ENCODE measurements at regions not wholly inside any gene's neighbourhood (a gene's known extent, or its start where the extent isn't known, plus 50 kb on each side); places are given as distances from the start of the nearest gene placed in this dataset.

DNA sequence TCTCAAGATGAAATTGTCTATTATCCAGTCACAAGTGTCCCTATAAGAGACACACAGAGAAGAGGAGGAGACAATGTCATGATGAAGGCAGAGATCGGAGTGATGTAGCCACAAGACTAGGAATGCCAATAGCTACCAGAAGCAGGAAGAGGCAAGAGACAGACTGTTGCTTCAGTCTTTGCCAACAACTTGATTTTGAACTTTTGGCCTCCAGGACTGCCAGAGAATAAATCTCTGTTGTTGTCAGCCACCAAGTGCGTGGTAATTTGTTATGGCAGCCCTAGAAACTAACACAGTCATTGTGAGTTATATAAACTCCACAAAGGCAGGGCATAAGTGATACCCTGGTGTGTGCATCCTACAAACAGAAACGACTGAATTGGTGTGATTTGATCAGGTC is 517.0 kb downstream of the BTBD3 start:
- WGBS, 2 experiments (ENCODE audit: extremely low coverage in 1 of 2, insufficient coverage in 1 of 2, insufficient read length in 1 of 2, insufficient replicate concordance in 2 of 2, low coverage in 1 of 2, low lambda C conversion rate in 2 of 2, missing lambda C conversion rate in 1 of 2) = 85% methylated on average over 3 of the region's 3 CpGs; no CpG with 5 or more reads in 1 of the 2 experiments
- Histone ChIP-seq H2BK15ac (ENCODE audit: low read length) (no peak overlapping the region), H4K8ac (ENCODE audit: extremely low read depth, insufficient read depth, low read length) (no peak overlapping the region), H3K27me3 (replicated peaks in 1 of 4; ENCODE audit: control insufficient read depth in 3 of 4, extremely low read depth in 1 of 4, insufficient read depth in 3 of 4, low read length in 3 of 4) (no peaks in the 10 kb centered on the region), H2BK5ac (ENCODE audit: low read depth, low read length) (no peak overlapping the region), H3K4me2 (ENCODE audit: insufficient read depth in 1 of 2, low read depth in 2 of 2, low read length in 2 of 2) (no peak overlapping the region), H3K79me1 (ENCODE audit: low read depth, low read length) (no peaks in the 10 kb centered on the region), H3K56ac (replicated peaks; ENCODE audit: insufficient read length, low read depth, low read length) (no peak overlapping the region), H3K9ac (replicated peaks in 1 of 4; ENCODE audit: extremely low read depth in 1 of 4, low read depth in 3 of 4, low read length in 3 of 4) (no peak overlapping the region), H3K4me3 (ENCODE audit: extremely low read depth in 1 of 4, insufficient read depth in 2 of 4, low read depth in 3 of 4, low read length in 4 of 4) (no peak overlapping the region), H3K9me3 (ENCODE audit: insufficient read depth in 2 of 2, low read depth in 1 of 2, low read length in 1 of 2) (no peaks in the 10 kb centered on the region), H4K91ac (replicated peaks; ENCODE audit: insufficient read length, low read length) (no peak overlapping the region), H4K5ac (ENCODE audit: insufficient read length, low read depth, low read length) (no peak overlapping the region), H3K23me2 (ENCODE audit: low read depth, low read length) (no peaks in the 10 kb centered on the region), H3K36me3 (ENCODE audit: control insufficient read depth in 2 of 4, insufficient read depth in 4 of 4, low read length in 3 of 4) (no peaks in the 10 kb centered on the region), H3K27ac (ENCODE audit: low read depth, low read length) (no peak overlapping the region), H3K18ac (ENCODE audit: extremely low read depth, low read length) (no peak overlapping the region), H3K4me1 (replicated peaks in 1 of 4; ENCODE audit: control insufficient read depth in 3 of 4, insufficient read depth in 4 of 4, low read length in 3 of 4) (no peaks in the 10 kb centered on the region; a peak in 1 of 7 replicates), H2BK20ac (ENCODE audit: low read length) (no peak overlapping the region), H2BK12ac (ENCODE audit: low read depth, low read length) (no peak overlapping the region), H2BK120ac (replicated peaks; ENCODE audit: low read depth, low read length) (no peak overlapping the region), H2AFZ (ENCODE audit: low read length) (no peak overlapping the region), H3K79me2 (ENCODE audit: control insufficient read depth in 1 of 2, insufficient read depth in 2 of 2, low read length in 2 of 2) (no peaks in the 10 kb centered on the region), H3K4ac (replicated peaks; ENCODE audit: insufficient read length, low read depth, low read length) (no peak overlapping the region), H3K23ac (ENCODE audit: insufficient read length) (no peak overlapping the region), H3K14ac (ENCODE audit: insufficient read length) (no peak overlapping the region), H4K20me1 (replicated peaks in 1 of 2; ENCODE audit: control insufficient read depth in 1 of 2, insufficient read depth in 2 of 2, low read length in 2 of 2) (no peaks in the 10 kb centered on the region), H2AK5ac (ENCODE audit: low read depth, low read length) (no peak overlapping the region)
- TF ChIP-seq JUN (IDR thresholded peaks at IDR 0.05; ENCODE audit: low read depth, low read length) = no peak
- no peak for TF ChIP-seq SUZ12 (IDR thresholded peaks at IDR 0.05; ENCODE audit: low read length)
- no peak for TF ChIP-seq NANOG (IDR thresholded peaks at IDR 0.05; ENCODE audit: insufficient read depth, low read depth, low read length, poor library complexity, severe bottlenecking)
- no peak for TF ChIP-seq RBBP5 (IDR thresholded peaks at IDR 0.05; ENCODE audit: borderline replicate concordance, low read depth, low read length)
- FAIRE-seq = no peak
- DNase-seq (ENCODE audit: low read depth in 1 of 2, low spot score in 2 of 2) = no peak
- CTCF ChIA-PET (ENCODE audit: partially characterized antibody) = no interaction called here
- POLR2A ChIA-PET (ENCODE audit: partially characterized antibody) = no interaction called here

All from H1 (cell line).